Femur (tissue), 1 donor: ENCODE measurements at regions not wholly inside any gene's neighbourhood (a gene's known extent, or its start where the extent isn't known, plus 50 kb on each side); places are given as distances from the start of the nearest gene placed in this dataset.

Experiments
- DNase-seq: peaks from one replicate; pipeline ENCODE4 v3.0.0-alpha.2; 2017

- no peak for DNase-seq
Observed at GRCh38 chr20:24165301-24166122, 176.9 kb upstream of the GGTLC1 start.

- no peak for DNase-seq
Observed at GRCh38 chr20:24164360-24164759, 175.8 kb upstream of the GGTLC1 start.

GRCh38 chr20:24163506-24163905 is 174.9 kb upstream of the GGTLC1 start:
- no peak for DNase-seq

- DNase-seq, result peak; percentile 77
Observed at GRCh38 chr20:24160563-24161281, 172.1 kb upstream of the GGTLC1 start.

- DNase-seq, result no peak
Observed at GRCh38 chr20:24158281-24158680, 169.7 kb upstream of the GGTLC1 start.

GRCh38 chr20:24157213-24157612 is 168.6 kb upstream of the GGTLC1 start:
- DNase-seq, result no peak

- DNase-seq, result peak; percentile 35
Observed at GRCh38 chr20:24153101-24154040, 164.8 kb upstream of the GGTLC1 start.

- no peak for DNase-seq
Observed at GRCh38 chr20:24151621-24152294, 163.2 kb upstream of the GGTLC1 start.

- DNase-seq, result no peak
Observed at GRCh38 chr20:24150406-24150805, 161.8 kb upstream of the GGTLC1 start.

- DNase-seq, result no peak
Observed at GRCh38 chr20:24149881-24150307, 161.3 kb upstream of the GGTLC1 start.

GRCh38 chr20:24149175-24149574 is 160.6 kb upstream of the GGTLC1 start:
- no peak for DNase-seq

- no peak for DNase-seq
Observed at GRCh38 chr20:24148372-24148771, 159.8 kb upstream of the GGTLC1 start.

GRCh38 chr20:24147961-24148360 is 159.4 kb upstream of the GGTLC1 start:
- DNase-seq, result no peak

GRCh38 chr20:24147479-24147878 is 158.9 kb upstream of the GGTLC1 start:
- DNase-seq, result no peak

GRCh38 chr20:24146231-24146634 is 157.7 kb upstream of the GGTLC1 start:
- no peak for DNase-seq

GRCh38 chr20:24144371-24144770 is 155.8 kb upstream of the GGTLC1 start:
- no peak for DNase-seq

GRCh38 chr20:24141111-24141510 is 152.5 kb upstream of the GGTLC1 start:
- DNase-seq, result no peak

GRCh38 chr20:24139846-24140245 is 151.3 kb upstream of the GGTLC1 start:
- DNase-seq, result no peak

GRCh38 chr20:24138951-24139350 is 150.4 kb upstream of the GGTLC1 start:
- DNase-seq, result no peak

- DNase-seq, result no peak
Observed at GRCh38 chr20:24138196-24138857, 149.7 kb upstream of the GGTLC1 start.

- no peak for DNase-seq
Observed at GRCh38 chr20:24136659-24137246, 148.2 kb upstream of the GGTLC1 start.

GRCh38 chr20:24135781-24136180 is 147.2 kb upstream of the GGTLC1 start:
- DNase-seq, result no peak
